Keratinocyte (primary cell): ENCODE measurements at regions not wholly inside any gene's neighbourhood (a gene's known extent, or its start where the extent isn't known, plus 50 kb on each side); places are given as distances from the start of the nearest gene placed in this dataset.

Experiments
- DNase-seq: peaks from one replicate; pipeline ENCODE4 v3.0.0-alpha.2; 2011; ENCODE audit warnings: low read depth, missing footprints, low spot score
- FAIRE-seq: peaks from 2 replicates; lab custom pipeline; 2011; peaks lifted over from hg19 to GRCh38; lab: Jason Lieb, UNC
- H2AFZ ChIP-seq: 2 replicates; pipeline ENCODE4 v1.6.0; 2012; ENCODE audit warnings: low read length, control low read depth, inconsistent platforms; ENCODE audit not compliant: control insufficient read depth
- H3K27ac ChIP-seq: 2 replicates; pipeline ENCODE4 v1.5.1; 2011; ENCODE audit warnings: low read length; ENCODE audit not compliant: control insufficient read depth, insufficient read depth
- H3K27me3 ChIP-seq: 3 replicates; pipeline ENCODE4 v1.6.0; 2011; ENCODE audit warnings: low read length; ENCODE audit not compliant: control insufficient read depth, insufficient read depth; ENCODE audit errors: extremely low read depth
- H3K36me3 ChIP-seq, 2 experiments: 2 replicates in 1 of 2; 3 replicates in 1 of 2; pipeline ENCODE4 v1.5.1; 2011; ENCODE audit warnings: low read length in 2 of 2, mild to moderate bottlenecking in 1 of 2; ENCODE audit not compliant: control insufficient read depth in 2 of 2, insufficient read depth in 2 of 2; ENCODE audit errors: extremely low read depth in 1 of 2
- H3K4me1 ChIP-seq: 3 replicates; pipeline ENCODE4 v1.5.1; 2011; ENCODE audit warnings: low read length; ENCODE audit not compliant: control insufficient read depth, insufficient read depth; ENCODE audit errors: extremely low read depth
- H3K4me2 ChIP-seq: 3 replicates; pipeline ENCODE4 v1.6.0; 2011; ENCODE audit warnings: low read depth, low read length; ENCODE audit not compliant: control insufficient read depth, insufficient read depth; ENCODE audit errors: extremely low read depth
- H3K4me3 ChIP-seq, 3 experiments: fragments of 200-600 bp in 1 of 3; sonication (generic) in 1 of 3; 2 replicates in 2 of 3; 3 replicates in 1 of 3; pipeline ENCODE4 v1.5.1; 2011 to 2016; ENCODE audit warnings: low read length in 3 of 3, mild to moderate bottlenecking in 3 of 3, control low read depth in 2 of 3, inconsistent platforms in 1 of 3, low read depth in 1 of 3, mixed read lengths in 1 of 3, mixed run types in 1 of 3, moderate library complexity in 1 of 3; ENCODE audit not compliant: control insufficient read depth in 2 of 3, insufficient read depth in 2 of 3; ENCODE audit errors: extremely low read depth in 1 of 3
- H3K79me2 ChIP-seq: 2 replicates; pipeline ENCODE4 v1.6.0; 2012; ENCODE audit warnings: low read length; ENCODE audit not compliant: control insufficient read depth, insufficient read depth
- H3K9ac ChIP-seq: 3 replicates; pipeline ENCODE4 v1.6.0; 2011; ENCODE audit warnings: low read length; ENCODE audit not compliant: control insufficient read depth, insufficient read depth; ENCODE audit errors: extremely low read depth
- H3K9me1 ChIP-seq: 3 replicates; pipeline ENCODE4 v1.6.0; 2011; ENCODE audit warnings: low read length; ENCODE audit not compliant: control insufficient read depth, insufficient read depth; ENCODE audit errors: extremely low read depth
- H3K9me3 ChIP-seq: 2 replicates; pipeline ENCODE4 v1.5.1; 2012; ENCODE audit warnings: low read depth, low read length; ENCODE audit not compliant: control insufficient read depth
- H4K20me1 ChIP-seq: 3 replicates; pipeline ENCODE4 v1.6.0; 2011; ENCODE audit warnings: low read length; ENCODE audit not compliant: control insufficient read depth, insufficient read depth; ENCODE audit errors: extremely low read depth
- CTCF ChIP-seq, 3 experiments: IDR thresholded peaks in 1 of 3; conservative IDR thresholded peaks in 1 of 3; optimal IDR thresholded peaks in 1 of 3; 2 replicates in 2 of 3; 3 replicates in 1 of 3; pipeline versions ENCODE3 to v1.5.1; 2011; ENCODE audit warnings: low read length in 3 of 3, mild to moderate bottlenecking in 3 of 3, moderate library complexity in 2 of 3, control low read depth in 1 of 3, inconsistent platforms in 1 of 3; ENCODE audit not compliant: insufficient read depth in 2 of 3; ENCODE audit errors: extremely low read depth in 1 of 3
- EZH2 ChIP-seq: IDR thresholded peaks from one replicate; pipeline ENCODE4 v1.6.1; 2012; ENCODE audit warnings: inconsistent platforms, mild to moderate bottlenecking, low read length, moderate library complexity
- dilution Hi-C: fragments of 300-500 bp; cut with MboI; formaldehyde crosslinking; loops from one replicate; pipeline ENCODE4 v1.7.0; 2020; ENCODE audit warnings: low sequenced_read_pairs; ENCODE audit not compliant: extremely low pct_ligation_motif_present

- Histone ChIP-seq H3K27me3 (no peaks in the 10 kb centered on the region), H3K36me3 (no peaks in the 10 kb centered on the region), H3K9me1 (no peaks in the 10 kb centered on the region), H3K4me2 (no peak overlapping the region), H3K9ac (no peak overlapping the region), H2AFZ (no peak overlapping the region), H4K20me1 (no peaks in the 10 kb centered on the region), H3K79me2 (no peaks in the 10 kb centered on the region), H3K27ac (no peak overlapping the region), H3K4me1 (no peaks in the 10 kb centered on the region), H3K9me3 (peaks cover 7% of the 10 kb centered on the region), H3K4me3 (no peak overlapping the region)
- DNase-seq (no peak), FAIRE-seq (no peak)
- no peak for TF ChIP-seq EZH2
- no peak for TF ChIP-seq CTCF (optimal IDR thresholded peaks at IDR 0.05 in 1 of 3, IDR thresholded peaks at IDR 0.05 in 1 of 3, conservative IDR thresholded peaks at IDR 0.05 in 1 of 3; ENCODE audit: extremely low read depth in 1 of 3, insufficient read depth in 2 of 3, low read length in 3 of 3)
- dilution Hi-C loops: loop anchor here (10.0 kb wide), 1 partner anchor 58 kb away; no protein-coding TSS in a partner anchor
These were observed 203.5 kb upstream of the RNF32 start for GRCh38 chr7:156437021-156437614.

- H3K79me2 ChIP-seq: no peaks in the 10 kb centered on the region
- H3K27me3 ChIP-seq: no peaks in the 10 kb centered on the region
- H3K9me3 ChIP-seq: peaks cover 2% of the 10 kb centered on the region
- no peaks in the 10 kb centered on the region for H3K36me3 ChIP-seq
- FAIRE-seq: no peak
- H3K27ac ChIP-seq: no peak overlapping the region
- H2AFZ ChIP-seq: no peak overlapping the region
- H3K9ac ChIP-seq: no peak overlapping the region
- TF ChIP-seq EZH2 (no peak), CTCF (optimal IDR thresholded peaks at IDR 0.05 in 1 of 3, IDR thresholded peaks at IDR 0.05 in 1 of 3, conservative IDR thresholded peaks at IDR 0.05 in 1 of 3; ENCODE audit: extremely low read depth in 1 of 3, insufficient read depth in 2 of 3, low read length in 3 of 3) (no peak)
- no peaks in the 10 kb centered on the region for H3K4me1 ChIP-seq
- dilution Hi-C loops: loop anchor here (10.0 kb wide), 1 partner anchor 59 kb away; no protein-coding TSS in a partner anchor
- no peak for DNase-seq
- H4K20me1 ChIP-seq: no peaks in the 10 kb centered on the region
- H3K9me1 ChIP-seq: no peaks in the 10 kb centered on the region
- H3K4me2 ChIP-seq: no peak overlapping the region
- H3K4me3 ChIP-seq: no peak overlapping the region
These were observed 204.9 kb upstream of the RNF32 start for GRCh38 chr7:156435486-156436231.
